ENCODE measurements at regions not wholly inside any gene's neighbourhood (a gene's known extent, or its start where the extent isn't known, plus 50 kb on each side); places are given as distances from the start of the nearest gene placed in this dataset.

GRCh38 chr18:72940509-72940908, 72.7 kb upstream of the NETO1 start:
- H3K4me3 ChIP-seq (ENCODE audit: low read depth, low read length, poor library complexity, severe bottlenecking), result no peak overlapping the region
- no TSS peak for BruUV-seq (replicated peaks)
- DNase-seq (ENCODE audit: low spot score), result no peak
- CTCF ChIA-PET, result no interaction called here
- H3K36me3 ChIP-seq (ENCODE audit: insufficient read depth, low read length, poor library complexity, severe bottlenecking), result no peaks in the 10 kb centered on the region
- no peak overlapping the region for H3K27ac ChIP-seq (ENCODE audit: low read depth, low read length, poor library complexity, severe bottlenecking)
- no peaks in the 10 kb centered on the region for H3K4me1 ChIP-seq (ENCODE audit: insufficient read depth, low read length, poor library complexity, severe bottlenecking)
- no peaks in the 10 kb centered on the region for H3K27me3 ChIP-seq (replicated peaks; ENCODE audit: insufficient read depth, low read depth, low read length, poor library complexity)
- no peaks in the 10 kb centered on the region for H3K9me3 ChIP-seq (ENCODE audit: low read depth, low read length, poor library complexity, severe bottlenecking)
- POLR2A ChIA-PET (ENCODE audit: low non-redundant PET), result no interaction called here
- intact Hi-C loops (cut with micrococcal nuclease; ENCODE audit: unreplicated experiment), result loop anchor here (5.0 kb wide), 1 partner anchor 67 kb away; no protein-coding TSS in a partner anchor
- TF ChIP-seq, protein P1, sequence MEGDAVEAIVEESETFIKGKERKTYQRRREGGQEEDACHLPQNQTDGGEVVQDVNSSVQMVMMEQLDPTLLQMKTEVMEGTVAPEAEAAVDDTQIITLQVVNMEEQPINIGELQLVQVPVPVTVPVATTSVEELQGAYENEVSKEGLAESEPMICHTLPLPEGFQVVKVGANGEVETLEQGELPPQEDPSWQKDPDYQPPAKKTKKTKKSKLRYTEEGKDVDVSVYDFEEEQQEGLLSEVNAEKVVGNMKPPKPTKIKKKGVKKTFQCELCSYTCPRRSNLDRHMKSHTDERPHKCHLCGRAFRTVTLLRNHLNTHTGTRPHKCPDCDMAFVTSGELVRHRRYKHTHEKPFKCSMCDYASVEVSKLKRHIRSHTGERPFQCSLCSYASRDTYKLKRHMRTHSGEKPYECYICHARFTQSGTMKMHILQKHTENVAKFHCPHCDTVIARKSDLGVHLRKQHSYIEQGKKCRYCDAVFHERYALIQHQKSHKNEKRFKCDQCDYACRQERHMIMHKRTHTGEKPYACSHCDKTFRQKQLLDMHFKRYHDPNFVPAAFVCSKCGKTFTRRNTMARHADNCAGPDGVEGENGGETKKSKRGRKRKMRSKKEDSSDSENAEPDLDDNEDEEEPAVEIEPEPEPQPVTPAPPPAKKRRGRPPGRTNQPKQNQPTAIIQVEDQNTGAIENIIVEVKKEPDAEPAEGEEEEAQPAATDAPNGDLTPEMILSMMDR (conservative IDR thresholded peaks at IDR 0.05; ENCODE audit: low read depth, low read length), result no peak
- TF ChIP-seq EZH2 (IDR thresholded peaks at IDR 0.05; ENCODE audit: borderline replicate concordance, low read depth, low read length, poor library complexity, severe bottlenecking), result no peak

GRCh38 chr18:72935744-72936143, 68.0 kb upstream of the NETO1 start:
- Histone ChIP-seq H3K27me3 (replicated peaks; ENCODE audit: insufficient read depth, low read depth, low read length, poor library complexity) (no peaks in the 10 kb centered on the region), H3K4me1 (ENCODE audit: insufficient read depth, low read length, poor library complexity, severe bottlenecking) (no peaks in the 10 kb centered on the region), H3K36me3 (ENCODE audit: insufficient read depth, low read length, poor library complexity, severe bottlenecking) (no peaks in the 10 kb centered on the region), H3K9me3 (ENCODE audit: low read depth, low read length, poor library complexity, severe bottlenecking) (no peaks in the 10 kb centered on the region), H3K27ac (ENCODE audit: low read depth, low read length, poor library complexity, severe bottlenecking) (no peak overlapping the region), H3K4me3 (ENCODE audit: low read depth, low read length, poor library complexity, severe bottlenecking) (no peak overlapping the region)
- ChIA-PET CTCF (no interaction called here), POLR2A (ENCODE audit: low non-redundant PET) (no interaction called here)
- TF ChIP-seq, protein P1 (conservative IDR thresholded peaks at IDR 0.05; ENCODE audit: low read depth, low read length), result no peak
- TF ChIP-seq EZH2 (IDR thresholded peaks at IDR 0.05; ENCODE audit: borderline replicate concordance, low read depth, low read length, poor library complexity, severe bottlenecking), result no peak
- BruUV-seq (replicated peaks), result no TSS peak
- DNase-seq (ENCODE audit: low spot score), result no peak
- intact Hi-C loops (cut with micrococcal nuclease; ENCODE audit: unreplicated experiment), result no loop called here

- BruUV-seq (replicated peaks), result no TSS peak
- TF ChIP-seq, protein P1 (conservative IDR thresholded peaks at IDR 0.05; ENCODE audit: low read depth, low read length), result no peak
- TF ChIP-seq EZH2 (IDR thresholded peaks at IDR 0.05; ENCODE audit: borderline replicate concordance, low read depth, low read length, poor library complexity, severe bottlenecking), result no peak
- Histone ChIP-seq H3K4me3 (ENCODE audit: low read depth, low read length, poor library complexity, severe bottlenecking) (no peak overlapping the region), H3K27me3 (replicated peaks; ENCODE audit: insufficient read depth, low read depth, low read length, poor library complexity) (no peaks in the 10 kb centered on the region), H3K9me3 (ENCODE audit: low read depth, low read length, poor library complexity, severe bottlenecking) (peaks cover 4% of the 10 kb centered on the region), H3K4me1 (ENCODE audit: insufficient read depth, low read length, poor library complexity, severe bottlenecking) (no peaks in the 10 kb centered on the region), H3K36me3 (ENCODE audit: insufficient read depth, low read length, poor library complexity, severe bottlenecking) (no peaks in the 10 kb centered on the region), H3K27ac (ENCODE audit: low read depth, low read length, poor library complexity, severe bottlenecking) (no peak overlapping the region)
- intact Hi-C loops (cut with micrococcal nuclease; ENCODE audit: unreplicated experiment), result no loop called here
- ChIA-PET POLR2A (ENCODE audit: low non-redundant PET) (no interaction called here), CTCF (no interaction called here)
- no peak for DNase-seq (ENCODE audit: low spot score)
Observed at GRCh38 chr18:72922895-72923294, 55.1 kb upstream of the NETO1 start.

All from A673 (cell line).